Natural killer cell (primary cell): ENCODE measurements at regions not wholly inside any gene's neighbourhood (a gene's known extent, or its start where the extent isn't known, plus 50 kb on each side); places are given as distances from the start of the nearest gene placed in this dataset.

Source experiments
- ATAC-seq, 3 donors: fragments of 150-1000 bp in 2 of 3; fragments of 200-7000 bp in 1 of 3; cut with Tn5 transposase; 1 replicate in 1 of 3; 2 replicates in 2 of 3; pipeline ENCODE4 v1.10.0; 2021; ENCODE audit warnings: mild to moderate bottlenecking in 2 of 3, moderate library complexity in 2 of 3
- DNase-seq, 2 donors: peaks; one replicate each; pipeline versions ENCODE4 v3.0.0 to v3.0.0-alpha.2; 2013 to 2021; ENCODE audit warnings: mixed read lengths in 1 of 2
- H3K27ac ChIP-seq: one replicate; pipeline ENCODE4 v1.5.1; 2013; ENCODE audit warnings: mild to moderate bottlenecking, low read length
- H3K27me3 ChIP-seq: one replicate; pipeline ENCODE4 v1.6.1; 2013; ENCODE audit warnings: low read length; ENCODE audit not compliant: control insufficient read depth, insufficient read depth
- H3K36me3 ChIP-seq: one replicate; pipeline ENCODE4 v1.6.1; 2013; ENCODE audit warnings: low read length; ENCODE audit not compliant: control insufficient read depth, insufficient read depth
- H3K4me1 ChIP-seq: one replicate; pipeline ENCODE4 v1.6.1; 2013; ENCODE audit warnings: low read length; ENCODE audit not compliant: control insufficient read depth, insufficient read depth
- H3K4me3 ChIP-seq: one replicate; pipeline ENCODE4 v1.5.1; 2013; ENCODE audit warnings: low read length
- H3K9me3 ChIP-seq: one replicate; pipeline ENCODE4 v1.6.1; 2013; ENCODE audit warnings: low read length; ENCODE audit not compliant: control insufficient read depth, insufficient read depth
- H3K27ac Mint-ChIP-seq, 2 donors: one replicate each; pipeline ENCODE4 v1.8.0; 2022; ENCODE audit warnings: mild to moderate bottlenecking in 2 of 2, mixed read lengths in 2 of 2, moderate library complexity in 1 of 2
- H3K27me3 Mint-ChIP-seq, 2 donors: one replicate each; pipeline ENCODE4 v1.8.0; 2022; ENCODE audit warnings: low read depth in 2 of 2, mixed read lengths in 2 of 2
- H3K36me3 Mint-ChIP-seq: one replicate; pipeline ENCODE4 v1.8.0; 2022; ENCODE audit warnings: mixed read lengths
- H3K4me1 Mint-ChIP-seq, 2 donors: one replicate each; pipeline ENCODE4 v1.8.0; 2022; ENCODE audit warnings: mixed read lengths in 2 of 2
- H3K4me3 Mint-ChIP-seq: one replicate; pipeline ENCODE4 v1.8.0; 2022; ENCODE audit warnings: mild to moderate bottlenecking, moderate library complexity, mixed read lengths
- H3K9me3 Mint-ChIP-seq, 2 donors: one replicate each; pipeline ENCODE4 v1.8.0; 2022; ENCODE audit warnings: mixed read lengths in 2 of 2
- WGBS: methylation state at CpG from one replicate; pipeline ENCODE4 v1.1.7; 2013; ENCODE audit warnings: missing lambda C conversion rate; ENCODE audit not compliant: insufficient coverage; 5-methylcytosine and 5-hydroxymethylcytosine counted together
- intact Hi-C: fragments of 100-400 bp; cut with micrococcal nuclease; formaldehyde crosslinking; loops from one replicate; pipeline ENCODE4 v1.14.2; 2022
- TF ChIP-seq, protein P1 (sequence below): fragments of 200-600 bp; IDR thresholded peaks from one replicate; pipeline ENCODE4 v1.8.0; 2022; ENCODE audit warnings: antibody characterized with exemption

DNA sequence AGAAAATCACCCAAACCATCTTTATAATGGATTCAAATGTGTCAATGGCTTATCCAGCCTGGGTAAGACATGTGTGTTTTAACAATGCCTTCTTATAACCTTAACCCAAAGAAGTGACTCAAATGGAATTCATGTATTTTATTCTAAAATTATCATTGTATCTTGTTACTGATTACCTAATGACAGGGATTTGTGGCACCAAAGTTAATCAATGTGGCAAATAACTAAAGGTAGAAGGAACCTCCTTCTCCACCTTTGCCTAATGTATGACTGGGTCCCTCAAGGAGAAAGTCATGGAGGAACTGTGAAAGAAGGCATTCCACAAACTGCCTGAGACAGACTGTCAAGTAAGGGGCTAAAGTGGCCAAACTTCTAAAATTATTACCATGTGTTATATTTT lies 84.4 kb upstream of the ITGA1 start:
- no peaks in the 10 kb centered on the region for H3K36me3 ChIP-seq
- DNase-seq (no peak), ATAC-seq (no peak)
- Mint-ChIP-seq H3K27ac (no peak overlapping the region), H3K36me3 (no peaks in the 10 kb centered on the region), H3K4me3 (no peak overlapping the region), H3K9me3 (no peaks in the 10 kb centered on the region), H3K27me3 (peaks cover 0 to 4% of the 10 kb centered on the region in 2 donors), H3K4me1 (peaks cover 0 to 21% of the 10 kb centered on the region in 2 donors)
- no peak overlapping the region for H3K4me3 ChIP-seq
- no peak overlapping the region for H3K27ac ChIP-seq
- intact Hi-C loops: no loop called here
- H3K9me3 ChIP-seq: no peaks in the 10 kb centered on the region
- TF ChIP-seq, protein P1, sequence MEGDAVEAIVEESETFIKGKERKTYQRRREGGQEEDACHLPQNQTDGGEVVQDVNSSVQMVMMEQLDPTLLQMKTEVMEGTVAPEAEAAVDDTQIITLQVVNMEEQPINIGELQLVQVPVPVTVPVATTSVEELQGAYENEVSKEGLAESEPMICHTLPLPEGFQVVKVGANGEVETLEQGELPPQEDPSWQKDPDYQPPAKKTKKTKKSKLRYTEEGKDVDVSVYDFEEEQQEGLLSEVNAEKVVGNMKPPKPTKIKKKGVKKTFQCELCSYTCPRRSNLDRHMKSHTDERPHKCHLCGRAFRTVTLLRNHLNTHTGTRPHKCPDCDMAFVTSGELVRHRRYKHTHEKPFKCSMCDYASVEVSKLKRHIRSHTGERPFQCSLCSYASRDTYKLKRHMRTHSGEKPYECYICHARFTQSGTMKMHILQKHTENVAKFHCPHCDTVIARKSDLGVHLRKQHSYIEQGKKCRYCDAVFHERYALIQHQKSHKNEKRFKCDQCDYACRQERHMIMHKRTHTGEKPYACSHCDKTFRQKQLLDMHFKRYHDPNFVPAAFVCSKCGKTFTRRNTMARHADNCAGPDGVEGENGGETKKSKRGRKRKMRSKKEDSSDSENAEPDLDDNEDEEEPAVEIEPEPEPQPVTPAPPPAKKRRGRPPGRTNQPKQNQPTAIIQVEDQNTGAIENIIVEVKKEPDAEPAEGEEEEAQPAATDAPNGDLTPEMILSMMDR: no peak
- no peaks in the 10 kb centered on the region for H3K27me3 ChIP-seq
- peaks cover 6% of the 10 kb centered on the region for H3K4me1 ChIP-seq

DNA sequence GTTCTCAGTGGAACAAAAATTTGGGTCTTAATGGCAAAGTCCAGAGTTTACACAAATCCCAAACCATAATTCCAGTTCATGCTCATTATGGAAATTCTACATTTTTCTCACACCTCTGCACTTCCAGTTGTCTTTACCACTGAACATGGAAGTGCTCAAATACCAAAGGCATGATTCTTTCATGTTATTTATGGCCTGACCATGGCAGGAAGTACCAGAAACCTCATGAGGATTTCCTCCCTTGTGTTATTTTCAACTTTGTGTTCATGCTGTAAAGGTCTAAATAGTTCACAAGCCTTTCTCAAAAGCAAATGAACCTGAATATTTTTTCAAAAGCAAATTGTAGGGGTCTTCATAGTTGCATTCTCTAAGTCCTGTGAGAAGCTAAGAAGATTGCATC lies 82.0 kb upstream of the ITGA1 start:
- TF ChIP-seq, protein P1: no peak
- no peaks in the 10 kb centered on the region for H3K36me3 ChIP-seq
- Mint-ChIP-seq H3K36me3 (no peaks in the 10 kb centered on the region), H3K27me3 (peaks cover 0 to 4% of the 10 kb centered on the region in 2 donors), H3K9me3 (no peaks in the 10 kb centered on the region), H3K27ac (no peak overlapping the region), H3K4me3 (no peak overlapping the region), H3K4me1 (peaks cover 15 to 36% of the 10 kb centered on the region in 2 donors)
- H3K9me3 ChIP-seq: no peaks in the 10 kb centered on the region
- H3K4me1 ChIP-seq: peaks cover 12% of the 10 kb centered on the region
- no peak overlapping the region for H3K4me3 ChIP-seq
- no peaks in the 10 kb centered on the region for H3K27me3 ChIP-seq
- DNase-seq (peak in 1 of 2 donors; percentile 16), ATAC-seq (no peak)
- H3K27ac ChIP-seq: no peak overlapping the region
- intact Hi-C loops: no loop called here

DNA sequence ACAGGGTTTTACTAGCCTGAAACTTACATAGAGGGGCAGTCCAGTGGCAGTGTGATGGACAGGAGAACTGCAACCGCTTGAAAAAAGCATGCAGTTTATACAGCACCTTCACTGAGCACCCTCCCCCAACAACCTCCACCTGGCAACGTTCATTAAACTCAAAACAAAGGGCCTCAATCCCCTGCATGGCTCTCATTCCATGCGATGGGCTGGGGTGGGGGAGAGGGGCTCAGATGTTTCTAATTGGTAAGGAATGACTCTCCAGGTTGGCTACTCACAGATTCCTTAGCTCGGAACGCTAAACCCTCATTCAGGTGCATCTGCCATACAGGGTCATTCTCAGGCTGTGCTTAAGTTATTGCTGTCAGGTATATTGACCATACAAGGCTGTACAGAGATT lies 80.9 kb upstream of the ITGA1 start:
- TF ChIP-seq, protein P1: no peak
- Histone ChIP-seq H3K4me1 (peaks cover 12% of the 10 kb centered on the region), H3K4me3 (no peak overlapping the region), H3K36me3 (no peaks in the 10 kb centered on the region), H3K27ac (no peak overlapping the region), H3K27me3 (no peaks in the 10 kb centered on the region), H3K9me3 (no peaks in the 10 kb centered on the region)
- 94% methylated on average over 4 of the region's 5 CpGs for WGBS
- H3K27me3 Mint-ChIP-seq: peaks cover 0 to 4% of the 10 kb centered on the region in 2 donors
- H3K36me3 Mint-ChIP-seq: no peaks in the 10 kb centered on the region
- ATAC-seq (no peak), DNase-seq (no peak)
- H3K4me1 Mint-ChIP-seq: peaks cover 15 to 40% of the 10 kb centered on the region in 2 donors
- H3K27ac Mint-ChIP-seq: no peak overlapping the region
- no peak overlapping the region for H3K4me3 Mint-ChIP-seq
- H3K9me3 Mint-ChIP-seq: no peaks in the 10 kb centered on the region
- intact Hi-C loops: no loop called here

DNA sequence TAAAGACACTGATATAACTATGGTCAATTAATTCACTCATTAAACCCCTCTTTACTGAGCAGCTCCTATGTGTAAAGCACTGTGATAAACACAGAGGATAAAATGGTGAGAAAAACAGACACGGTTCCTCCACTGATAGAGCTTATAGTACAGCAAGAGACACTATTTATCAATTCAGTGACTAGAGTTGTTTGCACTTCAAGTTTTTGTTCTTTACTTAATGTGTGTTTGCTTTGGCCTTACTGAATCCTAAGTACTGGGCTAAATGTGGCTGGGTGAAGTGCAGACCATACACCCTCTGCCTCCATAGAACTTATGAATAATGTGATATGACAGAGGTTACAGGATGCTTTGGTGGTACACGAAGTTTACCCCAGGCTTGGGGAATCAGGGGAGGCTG lies 80.1 kb upstream of the ITGA1 start:
- ATAC-seq (no peak), DNase-seq (no peak)
- Histone ChIP-seq H3K4me3 (no peak overlapping the region), H3K36me3 (no peaks in the 10 kb centered on the region), H3K27me3 (no peaks in the 10 kb centered on the region), H3K9me3 (no peaks in the 10 kb centered on the region), H3K27ac (no peak overlapping the region), H3K4me1 (peaks cover 12% of the 10 kb centered on the region)
- intact Hi-C loops: no loop called here
- no peaks in the 10 kb centered on the region for H3K9me3 Mint-ChIP-seq
- WGBS: 82% methylated on average over 2 of the region's 2 CpGs
- H3K36me3 Mint-ChIP-seq: no peaks in the 10 kb centered on the region
- peaks cover 15 to 40% of the 10 kb centered on the region in 2 donors for H3K4me1 Mint-ChIP-seq
- no peak overlapping the region for H3K27ac Mint-ChIP-seq
- H3K4me3 Mint-ChIP-seq: no peak overlapping the region
- H3K27me3 Mint-ChIP-seq: peaks cover 0 to 4% of the 10 kb centered on the region in 2 donors
- TF ChIP-seq, protein P1: no peak
